Sciatic nerve (tissue), 2 donors: ENCODE measurements at regions not wholly inside any gene's neighbourhood (a gene's known extent, or its start where the extent isn't known, plus 50 kb on each side); places are given as distances from the start of the nearest gene placed in this dataset.

ENCODE experiments used
- ATAC-seq: fragments of 200-7000 bp; cut with Tn5 transposase; one replicate; pipeline ENCODE4 v1.9.1; 2020; ENCODE audit warnings: mild to moderate bottlenecking, moderate library complexity
- DNase-seq: peaks from one replicate; pipeline ENCODE4 v3.0.0-alpha.2; 2020; ENCODE audit warnings: low spot score
- intact Hi-C: fragments of 100-400 bp; cut with DNase I; formaldehyde crosslinking; loops from one replicate; pipeline ENCODE4 v1.14.2; 2022
- donor health status: DM: no; HTN: no; CAD: no.
- donor health status: DM: no; HTN: no; CAD: no.

GRCh38 chr10:44054046-44054445 lies 330.9 kb downstream of the CXCL12 start:
- intact Hi-C loops = no loop called here
- no peak for DNase-seq
- no peak for ATAC-seq

- no peak for DNase-seq
- intact Hi-C loops = no loop called here
Observed at GRCh38 chr10:44053391-44053790, 331.5 kb downstream of the CXCL12 start.

GRCh38 chr10:44051584-44052385 lies 333.1 kb downstream of the CXCL12 start:
- intact Hi-C loops = no loop called here
- DNase-seq (no peak), ATAC-seq (peak; percentile 52)

More at GRCh38 chr10:44053391-44053790, 331.5 kb downstream of the CXCL12 start:
- ATAC-seq = no peak

- no peak for ATAC-seq
- DNase-seq = no peak
- intact Hi-C loops = no loop called here
Observed at GRCh38 chr10:44051091-44051490, 333.8 kb downstream of the CXCL12 start.

- intact Hi-C loops = loop anchor here (10.0 kb wide), 1 partner anchor 365 kb away; no protein-coding TSS in a partner anchor
- no peak for ATAC-seq
- DNase-seq = no peak
Observed at GRCh38 chr10:44049301-44050015, 335.4 kb downstream of the CXCL12 start.

- no peak for ATAC-seq
Observed at GRCh38 chr10:44047361-44047760, 337.5 kb downstream of the CXCL12 start.

GRCh38 chr10:44046605-44047004 lies 338.3 kb downstream of the CXCL12 start:
- DNase-seq (no peak), ATAC-seq (peak; percentile 31)
- intact Hi-C loops = loop anchor here (10.0 kb wide), 1 partner anchor 362 kb away; no protein-coding TSS in a partner anchor

More at GRCh38 chr10:44047361-44047760, 337.5 kb downstream of the CXCL12 start:
- intact Hi-C loops = loop anchor here (10.0 kb wide), 1 partner anchor 363 kb away; no protein-coding TSS in a partner anchor
- no peak for DNase-seq

GRCh38 chr10:44045020-44045419 lies 339.9 kb downstream of the CXCL12 start:
- intact Hi-C loops = loop anchor here (10.0 kb wide), 1 partner anchor 360 kb away; no protein-coding TSS in a partner anchor
- ATAC-seq (peak; percentile 67), DNase-seq (no peak)

- peak; percentile 20 for ATAC-seq
- intact Hi-C loops = loop anchor here (10.0 kb wide), 1 partner anchor 360 kb away; no protein-coding TSS in a partner anchor
- no peak for DNase-seq
Observed at GRCh38 chr10:44044549-44044948, 340.3 kb downstream of the CXCL12 start.

- peak; percentile 76 for ATAC-seq
- no peak for DNase-seq
- intact Hi-C loops = loop anchor here (10.0 kb wide), 1 partner anchor 359 kb away; no protein-coding TSS in a partner anchor
Observed at GRCh38 chr10:44043646-44044375, 341.1 kb downstream of the CXCL12 start.

- DNase-seq = no peak
- no peak for ATAC-seq
- intact Hi-C loops = loop anchor here (10.0 kb wide), 1 partner anchor 358 kb away; no protein-coding TSS in a partner anchor
Observed at GRCh38 chr10:44042926-44043602, 341.8 kb downstream of the CXCL12 start.

GRCh38 chr10:44042075-44042770 lies 342.7 kb downstream of the CXCL12 start:
- intact Hi-C loops = loop anchor here (10.0 kb wide), 1 partner anchor 357 kb away; no protein-coding TSS in a partner anchor
- ATAC-seq = no peak
- no peak for DNase-seq

- intact Hi-C loops = no loop called here
- no peak for DNase-seq
- ATAC-seq = peak; percentile 73
Observed at GRCh38 chr10:44039599-44039998, 345.3 kb downstream of the CXCL12 start.

- intact Hi-C loops = no loop called here
- no peak for ATAC-seq
- DNase-seq = no peak
Observed at GRCh38 chr10:44036425-44036824, 348.5 kb downstream of the CXCL12 start.

GRCh38 chr10:44035474-44036197 lies 349.3 kb downstream of the CXCL12 start:
- DNase-seq = no peak
- no peak for ATAC-seq
- intact Hi-C loops = no loop called here

- ATAC-seq = no peak
- DNase-seq = no peak
- intact Hi-C loops = no loop called here
Observed at GRCh38 chr10:44034946-44035345, 350.0 kb downstream of the CXCL12 start.

- ATAC-seq = no peak
- intact Hi-C loops = no loop called here
- no peak for DNase-seq
Observed at GRCh38 chr10:44033008-44033407, 351.9 kb downstream of the CXCL12 start.
